PC-9 (cell line): ENCODE measurements at regions not wholly inside any gene's neighbourhood (a gene's known extent, or its start where the extent isn't known, plus 50 kb on each side); places are given as distances from the start of the nearest gene placed in this dataset.
"Not testable (repeated sequence)": the region's sequence is repeated elsewhere in the genome, so short reads cannot be mapped to it uniquely, and the experiment has no call there.

ENCODE experiments used
- CTCF ChIP-seq: fragments of 200-600 bp; sonication (generic); conservative IDR thresholded peaks from 2 replicates; pipeline ENCODE4 v1.6.1; 2017; ENCODE audit warnings: mixed run types, antibody characterized with exemption, mild to moderate bottlenecking, moderate library complexity
- EZH2 ChIP-seq: fragments of 200-600 bp; sonication (generic); IDR thresholded peaks from 2 replicates; pipeline ENCODE4 v1.8.0; 2017; ENCODE audit warnings: antibody characterized with exemption, low read depth

GRCh38 chr9:40916399-40916783 lies 212.1 kb downstream of the FOXD4L6 start:
- TF ChIP-seq CTCF, EZH2: not testable (repeated sequence)
